ENCODE measurements at regions not wholly inside any gene's neighbourhood (a gene's known extent, or its start where the extent isn't known, plus 50 kb on each side); places are given as distances from the start of the nearest gene placed in this dataset.

DNA sequence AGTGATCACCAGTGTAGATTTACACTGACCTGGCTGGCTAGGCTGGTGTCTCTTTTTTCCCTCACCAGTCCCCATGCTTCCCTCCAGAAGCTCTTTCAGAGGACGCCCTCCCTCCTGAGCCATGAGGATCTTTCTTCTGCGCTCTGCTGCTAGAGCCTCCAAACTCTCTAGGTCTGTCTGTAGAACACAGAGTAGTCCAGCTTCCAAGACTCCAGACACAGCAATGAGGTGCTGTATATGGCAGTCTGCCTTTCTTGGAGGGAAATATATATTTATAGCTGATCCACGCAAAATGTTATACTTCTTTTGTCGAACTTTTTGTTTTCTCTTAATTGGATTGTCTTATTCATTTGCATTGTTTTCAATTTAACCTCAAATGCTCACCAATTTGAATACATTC lies 1121.8 kb downstream of the ROBO2 start:
- no peak for DNase-seq

DNA sequence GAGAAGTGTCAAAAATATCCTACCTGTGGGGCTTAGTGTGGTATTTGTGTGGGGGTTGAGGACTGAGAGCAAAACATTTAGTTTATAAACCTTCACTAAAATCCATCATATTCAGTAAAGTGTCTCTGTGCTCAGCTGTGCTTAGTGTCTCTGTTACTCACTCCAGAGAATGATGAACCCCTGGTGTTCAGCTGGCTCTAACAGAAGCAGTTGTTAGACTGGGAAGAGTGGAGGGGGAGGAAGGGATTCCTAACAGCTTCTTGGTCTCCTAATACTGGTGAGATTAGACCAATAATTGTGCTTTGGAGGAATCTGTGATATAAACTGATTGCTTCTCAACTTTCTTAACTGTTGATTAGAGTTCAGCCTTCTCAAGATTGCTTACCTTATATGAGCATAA lies 1123.5 kb downstream of the ROBO2 start:
- no peak for DNase-seq

DNA sequence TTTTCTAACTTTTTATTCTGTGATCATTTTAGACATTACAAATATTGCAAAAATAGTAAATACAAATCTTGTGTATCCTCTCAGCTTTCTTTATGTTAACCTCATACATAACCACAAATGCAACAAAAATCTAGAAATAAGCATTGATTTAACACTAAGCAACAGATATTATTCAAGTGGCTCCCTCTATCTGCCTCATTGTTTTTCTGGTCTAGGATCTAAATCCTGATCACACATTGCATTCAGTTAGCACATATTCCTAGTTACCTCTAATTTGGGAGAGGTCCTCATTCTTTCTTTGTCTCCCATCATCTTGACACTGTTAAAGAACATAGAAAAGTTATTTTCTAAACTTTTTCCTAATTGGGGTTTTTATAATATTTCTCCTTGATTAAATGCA lies 1126.0 kb downstream of the ROBO2 start:
- no peak for DNase-seq

DNA sequence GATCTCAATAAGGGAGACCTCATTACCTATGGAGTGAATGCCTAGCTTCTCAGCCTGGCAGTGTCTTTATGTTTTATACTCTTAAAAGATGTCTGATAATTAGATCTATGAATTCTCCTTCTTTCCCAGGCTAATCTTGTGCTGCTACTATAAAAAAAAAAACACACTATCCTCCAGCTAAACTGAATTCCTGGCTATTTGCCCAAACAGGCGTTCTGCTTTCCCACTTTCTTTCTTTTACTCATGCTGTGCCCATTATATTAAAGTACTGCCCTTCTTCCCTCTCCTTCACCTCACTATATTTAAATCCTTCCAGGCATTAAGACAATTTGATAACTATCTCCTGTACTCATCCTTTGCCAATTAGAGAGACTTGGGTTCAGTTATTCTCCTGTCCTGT lies 1134.9 kb downstream of the ROBO2 start:
- no peak for DNase-seq

DNA sequence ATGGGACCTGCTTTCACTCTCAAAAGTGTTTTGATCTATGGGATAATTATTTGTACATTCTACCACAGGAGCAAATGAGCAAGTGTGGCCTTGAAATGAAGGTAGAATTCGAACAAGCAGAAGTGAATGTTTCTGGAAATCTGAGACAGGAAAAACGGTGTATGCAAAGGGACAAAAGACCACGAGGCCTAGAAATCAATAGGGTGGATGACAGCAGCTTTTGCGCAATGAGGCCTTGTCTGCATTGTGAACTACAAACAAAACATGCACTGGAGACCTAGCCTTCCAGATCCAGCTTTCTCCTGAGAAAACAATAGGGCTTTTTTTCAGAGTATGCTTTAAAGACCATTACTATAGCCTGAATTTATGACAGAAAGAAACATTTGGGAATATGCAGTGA lies 1137.0 kb downstream of the ROBO2 start:
- DNase-seq, result no peak

DNA sequence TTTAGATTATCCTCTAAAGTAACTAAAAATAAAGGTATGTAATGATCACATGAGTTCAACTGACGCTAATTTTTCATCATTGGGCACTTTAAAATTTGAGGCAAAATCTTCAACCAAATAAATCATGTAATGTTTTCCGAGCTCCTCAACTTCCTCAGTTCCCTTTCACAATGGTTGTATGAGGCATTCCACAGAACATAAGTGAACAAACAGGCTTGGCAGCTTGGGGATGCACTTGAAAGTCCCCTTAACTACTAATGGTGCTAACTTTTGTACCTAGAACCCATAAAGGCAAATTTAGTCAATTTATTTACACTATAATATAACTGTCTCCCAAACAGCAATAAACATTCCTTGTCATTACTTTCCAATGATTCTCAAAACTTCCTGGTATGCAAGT lies 1137.9 kb downstream of the ROBO2 start:
- no peak for DNase-seq

DNA sequence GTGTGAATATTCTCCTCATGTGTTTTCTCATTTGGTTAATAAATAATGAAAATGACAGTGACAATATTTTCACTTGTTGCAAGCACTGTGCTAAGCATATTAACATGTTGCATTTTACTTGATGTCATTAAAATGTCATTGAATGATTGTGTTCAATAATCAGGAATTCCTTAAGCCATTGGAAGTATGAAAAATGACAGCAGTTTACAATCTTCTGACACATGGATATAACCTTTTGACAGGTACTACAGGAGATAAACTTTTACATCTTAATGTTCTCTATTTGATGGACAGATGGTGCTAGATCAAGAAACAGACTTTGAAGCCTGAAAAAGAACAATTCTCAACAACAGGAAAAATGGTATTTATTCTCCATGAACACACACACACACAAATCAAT lies 1138.3 kb downstream of the ROBO2 start:
- no peak for DNase-seq

DNA sequence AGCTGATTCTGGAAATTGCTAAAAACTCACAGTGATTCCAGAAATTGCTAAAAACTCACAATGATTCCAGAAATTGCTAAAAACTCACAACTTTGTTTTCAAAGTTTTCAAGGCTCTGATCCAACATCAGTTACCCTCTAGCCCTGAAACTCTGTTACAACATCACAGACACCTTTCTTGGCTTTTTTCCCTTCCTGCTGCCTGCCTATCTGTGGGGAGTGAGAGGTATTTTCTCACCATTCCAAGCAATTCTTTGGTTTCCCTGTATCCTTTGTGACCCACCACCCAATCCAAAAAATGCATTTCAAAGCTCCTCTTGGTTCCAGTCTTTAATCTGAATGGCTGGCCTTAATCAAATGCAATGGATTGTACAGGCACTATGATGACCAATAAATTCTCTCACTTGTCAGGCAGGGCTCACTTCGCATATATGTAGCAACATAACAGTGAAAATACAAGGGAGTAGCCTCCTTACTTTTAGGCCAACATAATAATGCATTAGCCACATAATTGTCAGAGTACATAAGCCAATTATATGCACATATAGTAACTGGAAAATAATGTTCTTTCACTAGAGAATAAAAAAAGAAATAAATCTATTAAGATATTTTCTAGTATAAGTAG lies 1139.0 kb downstream of the ROBO2 start:
- no peak for DNase-seq

DNA sequence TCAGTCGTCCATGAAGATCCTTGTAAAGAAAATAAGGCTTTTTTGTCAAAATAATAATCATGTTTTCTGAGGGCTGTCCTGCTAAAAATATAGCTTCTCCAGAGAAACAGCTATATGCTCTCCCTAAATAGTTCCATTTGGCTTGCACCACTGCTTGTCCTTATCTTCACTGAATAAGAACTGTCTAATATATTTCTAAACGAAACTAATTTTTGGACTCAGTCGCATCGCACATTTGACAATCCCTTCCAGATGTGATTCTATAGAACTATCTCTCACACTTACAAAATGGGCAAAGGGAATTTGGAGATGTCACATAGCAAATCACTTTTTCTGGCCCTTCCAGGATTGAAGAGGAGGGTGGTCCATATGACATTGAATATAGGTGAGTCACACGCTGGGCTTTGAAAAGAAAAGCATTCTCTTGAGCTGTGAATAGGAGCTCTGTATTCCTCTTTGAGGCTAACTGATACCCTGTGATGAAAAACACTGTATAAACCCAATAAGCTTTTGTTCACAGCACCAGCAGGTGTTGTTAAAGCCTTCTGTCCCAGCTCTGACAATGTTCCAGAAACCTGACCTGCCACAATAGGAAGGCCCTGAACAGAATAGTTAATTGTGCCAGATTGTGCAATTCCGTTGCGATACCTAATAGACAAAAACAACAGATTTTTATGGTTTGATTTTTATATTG lies 1144.2 kb downstream of the ROBO2 start:
- no peak for DNase-seq

DNA sequence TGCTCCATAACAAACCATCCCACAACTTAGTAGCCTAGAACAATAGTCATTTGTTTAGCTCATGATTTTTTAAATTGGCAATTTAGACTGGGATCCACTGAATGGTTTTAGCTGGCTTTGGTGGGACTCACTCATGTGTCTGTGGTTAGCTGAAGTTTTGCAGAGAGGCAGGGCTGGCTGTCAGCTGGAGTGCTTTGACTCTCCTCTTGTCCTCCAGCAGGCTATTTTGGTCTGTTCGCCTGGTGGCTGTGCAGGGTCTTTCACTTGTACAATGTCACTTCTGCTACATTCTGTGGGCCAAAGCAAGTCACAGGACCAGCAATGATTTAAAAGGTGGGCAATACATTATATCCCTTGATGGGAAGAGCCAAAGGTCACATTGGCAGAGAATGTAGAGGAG lies 1146.5 kb downstream of the ROBO2 start:
- no peak for DNase-seq

DNA sequence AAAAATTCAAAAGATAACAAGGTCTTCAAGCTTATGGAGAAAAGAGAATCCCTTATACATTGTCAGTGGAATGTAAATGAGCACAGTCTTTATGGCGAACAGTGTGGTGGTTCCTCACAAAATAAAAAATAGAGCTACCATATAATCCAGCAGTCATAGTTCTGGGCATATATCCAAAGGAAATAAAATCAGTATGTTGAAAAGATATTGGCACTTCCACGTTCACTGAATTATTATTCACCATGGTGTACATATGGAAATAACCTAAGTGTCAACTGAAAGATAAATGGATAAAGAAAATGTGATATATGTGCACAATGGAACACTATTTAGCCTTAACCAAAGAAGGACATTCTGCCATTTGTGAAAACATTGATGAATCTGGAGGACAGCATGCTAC lies 1161.2 kb downstream of the ROBO2 start:
- no peak for DNase-seq

DNA sequence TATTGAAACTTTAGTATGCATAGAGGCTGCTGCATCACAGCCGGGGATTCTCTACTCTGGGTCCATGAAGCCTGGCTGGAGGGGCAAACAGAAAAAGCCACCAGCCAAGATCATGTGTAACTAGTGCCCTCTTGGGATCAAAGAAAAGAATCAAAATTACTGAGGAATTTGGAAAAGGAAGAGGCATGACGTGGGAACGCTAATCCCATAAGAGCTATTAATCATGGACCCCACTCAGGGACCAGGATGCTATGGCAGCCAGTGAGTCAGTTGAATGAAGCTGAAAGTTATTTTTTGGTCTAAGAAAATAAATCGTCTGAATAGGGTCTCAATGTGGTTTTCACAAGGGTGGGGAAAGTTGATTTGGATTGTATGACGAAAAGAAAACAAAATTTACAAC lies 1165.1 kb downstream of the ROBO2 start:
- DNase-seq, result no peak

DNA sequence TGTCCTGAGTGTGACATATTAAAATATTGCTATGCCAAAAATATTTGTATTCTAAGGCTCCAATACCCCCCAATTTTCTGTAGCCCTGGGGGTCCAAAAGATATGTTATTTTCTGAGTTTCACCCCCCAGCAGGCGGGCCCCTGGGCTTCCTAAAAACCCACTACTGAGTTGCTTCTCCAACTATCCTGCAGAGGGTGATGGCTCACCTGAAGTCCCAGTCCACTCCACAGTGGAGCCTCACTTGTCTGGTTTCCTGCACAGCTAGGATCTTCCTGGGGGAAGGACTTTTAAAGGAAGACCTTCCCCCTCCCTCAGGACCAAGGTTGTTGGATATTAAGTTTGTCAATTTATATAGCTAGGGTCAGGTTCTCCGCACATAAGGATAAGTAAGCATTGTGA lies 1181.4 kb downstream of the ROBO2 start:
- DNase-seq, result no peak

DNA sequence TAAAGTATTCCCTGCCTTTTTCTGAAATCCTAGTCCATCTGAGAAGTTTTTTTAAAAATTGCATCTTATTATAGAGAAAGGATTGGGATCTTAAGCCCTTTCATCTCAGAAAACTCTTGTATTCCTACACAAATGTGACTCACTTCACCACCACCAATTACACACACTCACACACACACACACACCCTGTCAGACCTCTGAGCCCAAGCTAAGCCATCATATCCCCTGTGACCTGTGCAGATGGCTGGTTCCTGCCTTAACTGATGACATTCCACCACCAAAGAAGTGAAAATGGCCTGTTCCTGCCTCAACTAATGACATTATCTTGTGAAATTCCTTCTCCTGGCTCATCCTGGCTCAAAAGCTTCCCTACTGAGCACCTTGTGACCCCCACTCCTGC lies 1181.9 kb downstream of the ROBO2 start:
- DNase-seq, result no peak

DNA sequence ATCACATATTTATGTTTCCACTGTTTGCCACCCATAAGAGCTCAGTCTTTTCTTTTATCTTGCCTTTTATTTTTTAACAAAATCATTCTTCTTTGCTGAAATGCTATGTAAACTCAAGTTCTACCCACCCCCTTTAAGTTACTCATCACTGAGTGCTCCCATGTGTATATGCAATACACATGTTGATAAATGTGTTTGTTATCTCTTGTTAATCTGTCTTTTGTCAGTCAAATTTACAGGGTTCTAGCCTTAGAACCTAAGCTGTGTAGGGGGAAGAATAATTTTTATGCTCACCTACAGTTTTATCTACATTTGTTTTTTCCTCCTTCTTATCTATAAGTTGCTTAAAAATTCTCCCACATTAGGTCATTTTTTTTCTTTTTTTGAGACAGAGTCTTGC lies 1195.9 kb downstream of the ROBO2 start:
- DNase-seq, result no peak

DNA sequence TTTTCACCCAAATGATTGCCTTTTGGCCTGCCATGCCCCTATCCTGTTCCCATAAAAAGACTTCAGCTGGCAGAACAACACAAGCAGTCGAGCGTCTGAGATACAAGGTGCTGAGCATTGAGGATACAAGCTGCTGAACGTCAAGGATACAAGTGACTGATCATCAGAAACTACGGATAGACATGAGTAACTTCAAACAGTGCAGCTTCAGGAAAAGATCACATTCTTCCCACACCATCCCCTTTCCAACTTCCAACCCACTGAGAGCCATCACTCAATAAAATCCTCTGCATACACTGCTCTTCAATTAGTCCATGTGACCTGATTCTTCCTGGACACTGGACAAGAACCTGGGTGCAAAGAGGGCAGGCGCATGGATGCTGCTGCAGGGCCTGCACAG lies 1198.9 kb downstream of the ROBO2 start:
- DNase-seq, result no peak

DNA sequence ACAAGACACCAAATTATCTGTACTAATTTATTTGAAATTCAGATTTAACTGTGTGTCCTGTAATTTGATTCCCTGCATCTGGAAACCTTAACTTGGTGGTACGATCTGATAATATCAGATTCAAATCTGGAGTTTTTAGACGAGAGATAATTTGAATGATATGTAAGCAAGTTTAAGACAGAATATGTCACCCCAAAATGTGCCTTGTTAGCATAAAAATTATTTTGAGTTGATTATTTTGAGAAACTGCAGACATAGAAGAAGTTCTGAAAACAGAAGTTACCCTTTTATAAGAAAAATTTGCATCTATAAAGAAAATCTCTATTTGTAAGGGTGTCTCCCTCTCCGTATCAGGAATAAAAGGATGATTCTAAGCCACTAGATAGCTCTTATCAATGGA lies 1202.8 kb downstream of the ROBO2 start:
- no peak for DNase-seq

DNA sequence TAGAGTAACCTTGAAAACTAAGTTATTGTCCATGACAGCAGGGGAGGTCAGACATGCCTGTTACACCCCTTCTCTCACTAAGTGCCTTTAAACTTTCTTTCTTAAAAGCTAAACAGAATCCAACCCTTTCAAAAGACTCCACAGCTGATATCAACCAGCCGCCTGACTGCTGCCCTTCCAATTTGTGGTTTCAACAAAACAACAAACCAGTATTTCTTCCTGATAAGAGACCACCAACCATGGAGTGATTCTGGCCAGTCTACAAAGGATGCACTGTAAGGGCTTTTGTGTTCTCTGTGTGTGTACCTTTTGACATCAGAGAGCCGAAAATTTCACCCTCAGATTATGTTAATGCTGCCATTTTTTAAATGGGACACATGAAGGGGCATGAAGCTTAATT lies 1204.2 kb downstream of the ROBO2 start:
- DNase-seq, result no peak

DNA sequence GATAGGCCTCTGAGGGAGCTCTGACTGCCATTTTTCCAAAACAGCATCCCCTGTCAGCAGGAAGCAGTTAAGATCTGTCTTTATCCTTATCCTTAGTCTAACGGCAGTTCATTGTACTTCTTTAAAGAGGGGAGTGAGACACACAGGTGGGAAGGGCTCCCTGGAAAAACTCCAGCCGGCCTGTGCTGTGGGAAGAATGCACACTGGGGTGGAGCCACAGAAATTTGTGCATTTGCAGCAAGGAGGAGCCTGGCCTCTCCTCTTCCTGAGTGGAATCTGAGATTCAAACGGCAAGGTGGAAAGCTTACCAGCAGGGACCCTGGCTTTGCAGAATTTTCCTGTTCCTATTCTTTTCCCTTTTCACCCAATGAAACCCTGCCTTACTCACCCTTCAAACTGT lies 1209.4 kb downstream of the ROBO2 start:
- DNase-seq, result no peak

DNA sequence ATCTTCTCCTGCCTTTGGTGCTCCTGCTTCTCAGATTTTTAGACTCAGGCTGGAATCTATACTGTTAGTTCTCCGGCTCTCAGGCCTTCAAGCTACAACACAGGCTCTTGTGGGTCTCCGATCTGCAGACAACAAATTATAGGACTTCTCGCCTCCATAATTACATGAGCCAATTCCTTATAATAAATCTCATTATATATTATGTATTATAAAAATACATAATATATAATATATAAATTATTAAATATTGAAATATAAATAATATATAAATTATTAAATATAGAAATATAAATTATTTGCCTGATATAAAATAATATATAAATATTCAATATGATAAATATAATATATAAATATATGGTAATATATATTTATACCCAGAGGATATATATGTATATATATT lies 1214.0 kb downstream of the ROBO2 start:
- DNase-seq, result no peak

DNA sequence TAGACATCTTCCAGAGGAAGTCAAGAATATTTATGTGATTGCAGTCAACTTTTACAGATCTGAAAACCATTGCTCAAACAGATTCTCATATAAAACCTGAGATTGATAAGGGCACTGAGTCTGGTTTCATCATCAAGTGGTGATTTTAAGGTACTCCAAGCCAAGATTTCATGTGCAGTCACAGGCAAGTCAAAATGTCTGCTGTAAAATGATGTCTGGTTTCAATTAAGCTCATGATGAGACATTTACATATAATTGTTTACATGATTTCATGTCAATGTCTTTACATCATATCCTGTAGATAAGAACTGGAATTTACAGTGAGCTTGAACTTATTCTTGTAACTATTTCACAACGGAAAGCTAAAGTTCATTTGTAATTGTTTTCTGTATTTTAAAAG lies 1215.5 kb downstream of the ROBO2 start:
- no peak for DNase-seq

DNA sequence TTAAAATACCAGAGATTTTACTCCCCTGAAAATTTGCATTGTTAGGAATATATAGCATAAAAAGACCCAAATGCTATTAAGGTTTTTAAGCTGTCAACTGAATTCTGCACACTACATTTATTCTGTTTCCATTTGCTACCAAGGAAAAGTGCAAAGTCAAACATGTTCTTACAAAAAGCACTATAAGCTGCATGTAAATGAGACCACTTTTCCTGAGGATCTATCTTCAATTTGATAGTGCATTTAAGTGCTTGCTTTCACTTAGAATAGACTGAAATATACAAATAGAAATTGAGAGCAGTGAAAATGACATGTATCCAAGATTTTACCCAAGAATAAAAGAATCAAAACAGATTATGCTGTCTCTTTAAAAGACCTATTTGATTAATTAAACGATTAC lies 1216.2 kb downstream of the ROBO2 start:
- no peak for DNase-seq

DNA sequence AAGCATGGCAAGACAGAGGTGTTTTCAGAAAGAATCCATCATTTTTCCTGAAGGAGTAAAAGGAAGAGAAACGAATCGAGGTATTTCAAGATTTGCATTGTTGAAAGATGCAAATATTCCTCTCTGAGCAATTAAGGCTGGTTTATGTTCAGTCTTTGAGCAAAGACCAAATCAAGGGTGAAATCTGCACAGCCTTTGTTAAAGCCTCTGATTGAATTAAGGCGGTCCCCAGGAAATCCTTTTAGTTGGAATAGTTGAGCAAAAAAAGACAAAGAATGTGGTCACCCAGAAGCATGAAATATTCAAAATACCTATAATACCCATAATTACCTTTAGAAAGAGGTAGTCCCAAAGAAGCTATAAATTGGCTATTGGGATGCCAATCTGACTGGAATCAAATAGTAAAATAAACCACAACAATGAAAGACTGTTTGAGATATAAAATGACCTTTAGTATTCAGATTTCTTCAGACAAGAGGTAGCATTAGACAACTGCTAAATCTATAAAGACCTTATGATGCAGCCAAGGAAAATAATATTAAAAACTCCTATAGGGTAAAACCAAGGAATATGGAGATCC lies 1218.1 kb downstream of the ROBO2 start:
- DNase-seq, result no peak

DNA sequence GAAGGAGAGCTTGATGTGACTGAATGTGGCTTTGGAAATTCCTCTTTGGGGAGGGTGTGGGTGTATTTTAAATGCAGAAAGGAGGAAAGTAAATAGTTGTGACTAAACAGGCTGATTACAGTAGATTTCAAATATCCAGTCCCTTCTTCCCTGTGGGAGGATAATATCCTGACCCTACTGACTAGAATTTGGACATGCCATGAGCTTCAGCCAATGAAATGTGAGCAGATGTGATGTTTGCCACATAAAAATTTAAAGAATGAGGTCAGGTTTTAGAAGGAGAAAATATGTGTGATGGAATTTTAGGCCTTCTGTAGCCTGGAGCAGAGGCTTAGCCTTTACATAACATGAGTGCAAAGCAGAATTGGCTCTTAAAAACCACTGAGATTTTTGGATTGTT lies 1218.9 kb downstream of the ROBO2 start:
- DNase-seq, result no peak

DNA sequence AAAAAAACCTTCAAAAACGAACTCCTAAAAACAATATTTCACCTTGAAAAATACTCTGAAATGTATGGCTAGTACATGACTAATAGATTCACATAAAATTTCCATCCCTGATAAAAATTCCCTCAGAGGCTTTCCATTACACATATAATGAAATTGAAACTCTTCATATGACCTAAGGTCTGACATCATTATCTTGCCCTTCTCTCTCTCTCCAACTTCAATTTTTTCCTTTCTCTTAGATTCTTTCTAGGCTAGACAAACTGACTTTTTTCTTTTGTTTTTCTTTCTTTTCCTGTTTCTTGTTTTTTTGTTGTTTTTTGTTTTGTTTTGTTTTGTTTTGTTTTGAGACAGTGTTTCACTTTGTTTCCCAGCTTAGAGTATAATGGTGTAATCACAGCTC lies 1220.5 kb downstream of the ROBO2 start:
- DNase-seq, result no peak
